ENCODE measurements at regions not wholly inside any gene's neighbourhood (a gene's known extent, or its start where the extent isn't known, plus 50 kb on each side); places are given as distances from the start of the nearest gene placed in this dataset.
"Not testable (repeated sequence)": the region's sequence is repeated elsewhere in the genome, so short reads cannot be mapped to it uniquely, and the experiment has no call there.

- DNase-seq (ENCODE audit: extremely low read depth in 1 of 2, low read depth in 1 of 2) = no peak
Observed at GRCh38 chr2:2731816-2732284, 400.8 kb upstream of the MYT1L start.

GRCh38 chr2:2731101-2731815 lies 400.2 kb upstream of the MYT1L start:
- no peak for DNase-seq (ENCODE audit: extremely low read depth in 1 of 2, low read depth in 1 of 2)

GRCh38 chr2:2730301-2730833 lies 399.3 kb upstream of the MYT1L start:
- no peak for DNase-seq (ENCODE audit: extremely low read depth in 1 of 2, low read depth in 1 of 2)

DNA sequence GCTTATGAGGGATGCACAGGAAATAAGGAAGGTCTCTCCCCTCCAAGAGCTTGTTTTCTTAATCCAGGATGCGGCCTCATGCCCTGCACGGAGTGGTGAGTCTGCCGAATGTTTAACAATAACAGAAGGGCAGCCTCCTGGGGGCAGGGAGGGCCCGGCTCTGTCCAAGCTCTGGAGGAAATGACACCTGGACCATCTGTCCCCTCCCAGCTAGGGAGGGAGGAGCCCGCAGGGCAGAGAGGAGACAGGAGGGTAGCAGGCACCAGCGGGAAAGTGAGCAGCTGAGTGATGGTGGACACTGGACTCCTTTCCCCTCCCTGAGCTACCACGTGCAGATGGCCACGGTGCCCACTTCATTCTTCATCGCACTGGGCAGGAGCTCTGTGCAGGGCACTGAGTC lies 398.2 kb upstream of the MYT1L start:
- no peak for DNase-seq (ENCODE audit: extremely low read depth in 1 of 2, low read depth in 1 of 2)

DNA sequence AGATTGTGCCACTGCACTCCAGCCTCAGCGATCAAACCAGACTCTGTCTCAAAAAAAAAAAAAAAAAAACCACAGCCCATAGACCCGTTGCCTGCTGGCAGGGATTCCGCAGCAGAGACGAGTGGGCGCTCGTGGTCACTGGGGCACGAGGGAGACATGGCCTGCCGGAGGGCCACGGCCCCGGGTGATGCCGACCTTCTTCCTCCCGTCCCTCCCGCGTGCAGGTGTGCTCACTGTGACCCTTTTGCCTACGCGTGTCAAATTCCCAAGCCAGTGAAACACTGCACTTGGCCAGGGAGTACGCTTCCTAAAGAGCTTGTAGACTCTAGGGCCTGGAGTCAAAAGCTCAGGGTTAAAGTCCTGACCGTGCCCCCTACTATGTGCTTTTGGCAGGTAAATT lies 397.6 kb upstream of the MYT1L start:
- DNase-seq (ENCODE audit: extremely low read depth in 1 of 2, low read depth in 1 of 2) = no peak

DNA sequence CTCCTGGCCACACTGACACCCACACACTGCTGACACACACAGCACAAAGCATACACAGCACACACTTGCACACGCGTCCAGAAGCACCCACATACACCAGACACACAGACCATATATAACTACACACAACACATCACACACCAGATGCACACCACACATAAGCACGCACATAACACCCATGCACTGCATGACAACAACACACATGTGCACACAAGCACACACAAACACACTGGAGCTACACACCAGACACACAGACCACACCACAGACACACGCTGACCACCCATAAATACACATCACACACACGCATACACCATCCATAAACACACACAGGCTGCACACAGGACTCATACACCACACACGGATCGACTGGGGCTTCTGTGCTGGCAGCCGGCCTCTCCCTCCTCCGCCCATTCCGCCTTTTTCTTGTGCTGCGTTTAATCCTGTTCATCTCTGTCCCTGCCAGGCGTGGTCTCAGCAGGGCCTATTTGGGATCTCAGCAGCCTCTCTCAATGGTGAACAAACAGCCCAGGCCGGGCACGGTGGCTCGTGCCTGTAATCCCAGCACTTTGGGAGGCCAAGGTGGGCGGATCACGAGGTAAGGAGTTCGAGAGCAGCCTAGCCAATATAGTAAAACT lies 396.9 kb upstream of the MYT1L start:
- no peak for DNase-seq (ENCODE audit: extremely low read depth in 1 of 2, low read depth in 1 of 2)

GRCh38 chr2:2726163-2726562 lies 395.1 kb upstream of the MYT1L start:
- no peak for DNase-seq (ENCODE audit: extremely low read depth in 1 of 2, low read depth in 1 of 2)

- DNase-seq (ENCODE audit: extremely low read depth in 1 of 2, low read depth in 1 of 2) = no peak
Observed at GRCh38 chr2:2723064-2723463, 392.0 kb upstream of the MYT1L start.

GRCh38 chr2:2721296-2721835 lies 390.3 kb upstream of the MYT1L start:
- no peak for DNase-seq (ENCODE audit: extremely low read depth in 1 of 2, low read depth in 1 of 2)

DNA sequence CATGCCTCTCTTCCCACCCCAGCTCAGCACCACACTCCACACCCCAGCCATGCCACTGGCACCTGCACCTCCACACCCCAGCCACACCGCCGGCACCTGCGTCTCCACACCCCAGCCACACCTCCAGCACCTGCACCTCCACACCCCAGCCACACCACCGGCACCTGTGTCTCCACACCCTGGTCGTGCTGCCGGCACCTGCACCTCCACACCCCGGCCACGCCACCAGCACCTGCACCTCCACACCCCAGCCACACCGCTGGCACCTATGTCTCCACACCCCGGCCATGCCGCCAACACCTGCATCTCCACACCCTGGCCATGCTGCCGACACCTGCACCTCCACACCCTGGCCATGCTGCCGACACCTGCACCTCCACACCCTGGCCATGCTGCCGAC lies 389.7 kb upstream of the MYT1L start:
- not testable (repeated sequence) for DNase-seq (ENCODE audit: extremely low read depth in 1 of 2, low read depth in 1 of 2)

DNA sequence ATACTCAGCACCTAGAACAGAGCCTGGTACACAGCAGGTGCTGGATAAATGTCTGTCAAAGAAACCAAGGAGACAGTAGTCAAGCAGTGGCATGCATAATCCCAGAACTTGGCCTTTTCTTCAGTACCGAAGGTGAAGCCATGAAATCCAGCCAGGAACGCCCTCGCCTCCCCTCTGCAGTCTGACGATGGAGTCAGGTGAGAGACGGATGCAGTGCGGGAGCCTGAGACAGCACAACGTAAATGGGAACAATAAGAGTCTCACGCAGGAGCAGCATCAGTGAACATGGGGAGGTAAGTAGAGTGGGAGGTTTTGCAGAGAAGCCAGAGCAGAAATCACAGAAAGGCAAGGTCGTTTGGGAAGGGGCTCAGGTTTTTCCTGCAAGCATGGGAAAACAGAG lies 389.3 kb upstream of the MYT1L start:
- no peak for DNase-seq (ENCODE audit: extremely low read depth in 1 of 2, low read depth in 1 of 2)

DNA sequence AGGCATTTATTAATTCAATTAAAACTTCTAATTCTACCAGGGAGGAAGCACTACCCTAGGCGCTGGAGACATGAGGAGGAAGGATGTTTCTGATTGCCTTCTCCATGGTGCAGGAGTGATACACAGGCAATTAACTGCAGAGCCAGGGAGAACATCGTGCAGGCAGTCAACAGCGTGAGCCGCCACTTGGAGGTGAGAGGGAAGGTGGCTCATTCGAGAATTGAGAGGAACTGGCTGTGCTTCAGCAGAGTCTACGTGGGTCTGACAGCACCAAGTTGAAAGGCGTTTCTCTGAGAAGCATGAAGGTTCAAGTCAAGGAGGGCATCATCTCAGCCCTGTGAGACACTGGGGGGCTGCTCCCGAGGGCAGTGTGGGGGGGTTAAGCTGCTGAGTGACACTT lies 388.7 kb upstream of the MYT1L start:
- DNase-seq (ENCODE audit: extremely low read depth in 1 of 2, low read depth in 1 of 2) = no peak

- DNase-seq (ENCODE audit: extremely low read depth in 1 of 2, low read depth in 1 of 2) = no peak
Observed at GRCh38 chr2:2719015-2719414, 387.9 kb upstream of the MYT1L start.

GRCh38 chr2:2717406-2717805 lies 386.3 kb upstream of the MYT1L start:
- no peak for DNase-seq (ENCODE audit: extremely low read depth in 1 of 2, low read depth in 1 of 2)

- DNase-seq (ENCODE audit: extremely low read depth in 1 of 2, low read depth in 1 of 2) = no peak
Observed at GRCh38 chr2:2716771-2717170, 385.7 kb upstream of the MYT1L start.

- no peak for DNase-seq (ENCODE audit: extremely low read depth in 1 of 2, low read depth in 1 of 2)
Observed at GRCh38 chr2:2715036-2715818, 384.2 kb upstream of the MYT1L start.

GRCh38 chr2:2714408-2714807 lies 383.3 kb upstream of the MYT1L start:
- no peak for DNase-seq (ENCODE audit: extremely low read depth in 1 of 2, low read depth in 1 of 2)

- DNase-seq (ENCODE audit: extremely low read depth in 1 of 2, low read depth in 1 of 2) = no peak
Observed at GRCh38 chr2:2709431-2709770, 378.3 kb upstream of the MYT1L start.

- no peak for DNase-seq (ENCODE audit: extremely low read depth in 1 of 2, low read depth in 1 of 2)
Observed at GRCh38 chr2:2708575-2709430, 377.7 kb upstream of the MYT1L start.

- no peak for DNase-seq (ENCODE audit: extremely low read depth in 1 of 2, low read depth in 1 of 2)
Observed at GRCh38 chr2:2707206-2707991, 376.3 kb upstream of the MYT1L start.

Data from stimulated activated CD8-positive, alpha-beta memory T cell treated with anti-CD3 and anti-CD28 coated beads, Interleukin-7, amount 100 ng/mL, for 48 hours (primary cell).